ENCODE measurements at regions not wholly inside any gene's neighbourhood (a gene's known extent, or its start where the extent isn't known, plus 50 kb on each side); places are given as distances from the start of the nearest gene placed in this dataset.

DNA sequence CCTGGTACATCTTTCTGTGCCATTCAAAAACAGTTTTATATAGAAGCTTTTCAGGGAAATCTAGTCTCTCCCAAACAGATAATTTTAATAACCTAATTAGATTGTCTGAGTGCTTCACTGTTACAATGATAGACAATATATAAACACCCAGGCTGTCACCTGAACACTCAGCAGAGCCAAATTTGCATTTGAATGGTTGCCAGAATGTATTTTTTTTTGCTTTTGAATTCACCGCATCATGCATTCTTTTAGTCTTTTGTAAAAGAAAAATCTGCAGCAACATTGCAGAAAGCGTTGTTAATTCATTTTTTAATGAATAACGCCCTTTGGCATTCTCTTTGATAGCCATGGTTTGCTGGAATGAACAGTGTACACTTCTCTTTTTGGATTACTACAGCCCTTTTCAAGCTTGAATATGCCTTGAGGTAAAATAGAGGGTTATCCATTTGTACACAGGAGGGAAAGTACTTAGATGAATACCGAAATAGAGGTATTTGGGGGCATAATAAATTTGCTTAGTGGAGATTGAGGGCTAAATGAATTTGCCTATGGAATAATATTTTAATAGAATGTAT, 175.0 kb upstream of the EPHA5 start:
- H3K27me3 ChIP-seq (ENCODE audit: control insufficient read depth in 2 of 2, insufficient read depth in 2 of 2, low read length in 2 of 2): no peaks in the 10 kb centered on the region
- no peaks in the 10 kb centered on the region for H4K20me1 ChIP-seq (replicated peaks; ENCODE audit: control insufficient read depth, extremely low read depth, insufficient read depth, low read length)
- no peaks in the 10 kb centered on the region for H3K4me1 ChIP-seq (ENCODE audit: control insufficient read depth, extremely low read depth, insufficient read depth, low read length)
- no peaks in the 10 kb centered on the region for H3K9me3 ChIP-seq (replicated peaks; ENCODE audit: control insufficient read depth, insufficient read depth, low read length)
- no peak overlapping the region for H3K4me2 ChIP-seq (ENCODE audit: insufficient read depth, low read length)
- TF ChIP-seq MYC (IDR thresholded peaks at IDR 0.05; ENCODE audit: low read depth, low read length): no peak
- no peak for TF ChIP-seq JUN (IDR thresholded peaks at IDR 0.05; ENCODE audit: borderline replicate concordance, insufficient read depth, insufficient read length, low read depth)
- TF ChIP-seq, protein P1, sequence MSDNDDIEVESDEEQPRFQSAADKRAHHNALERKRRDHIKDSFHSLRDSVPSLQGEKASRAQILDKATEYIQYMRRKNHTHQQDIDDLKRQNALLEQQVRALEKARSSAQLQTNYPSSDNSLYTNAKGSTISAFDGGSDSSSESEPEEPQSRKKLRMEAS (IDR thresholded peaks at IDR 0.05; ENCODE audit: insufficient read depth, insufficient read length): no peak
- TF ChIP-seq GATA2 (IDR thresholded peaks at IDR 0.05; ENCODE audit: insufficient read depth, insufficient read length, low read depth, low read length): no peak
- no peak for TF ChIP-seq CTCF (IDR thresholded peaks at IDR 0.05; ENCODE audit: extremely low read depth in 1 of 2, insufficient read depth in 1 of 2, low read depth in 1 of 2, low read length in 2 of 2)
- no peak for TF ChIP-seq FOS (IDR thresholded peaks at IDR 0.05; ENCODE audit: borderline replicate concordance, insufficient read depth, low read length)
- no peak for TF ChIP-seq POLR2A (IDR thresholded peaks at IDR 0.05; ENCODE audit: low read depth, low read length)
- TF ChIP-seq POLR2AphosphoS5 (IDR thresholded peaks at IDR 0.05; ENCODE audit: insufficient read depth, low read depth, low read length): no peak
- no peak for TF ChIP-seq EZH2 (IDR thresholded peaks at IDR 0.05; ENCODE audit: borderline replicate concordance, low read depth, low read length, severe bottlenecking)
- ChIA-PET POLR2A (no interaction called here), CTCF (no interaction called here)
- dilution Hi-C loops (cut with MboI; ENCODE audit: extremely low pct_ligation_motif_present, low sequenced_read_pairs) (no loop called here), intact Hi-C loops (cut with micrococcal nuclease) (no loop called here)
- H3K4me3 ChIP-seq (replicated peaks in 1 of 3; ENCODE audit: insufficient read depth in 1 of 3, low read depth in 1 of 3, low read length in 3 of 3): no peak overlapping the region
- no peaks in the 10 kb centered on the region for H3K79me2 ChIP-seq (ENCODE audit: control insufficient read depth, insufficient read depth, low read length)
- H2AFZ ChIP-seq (ENCODE audit: low read depth, low read length): no peak overlapping the region
- no peak overlapping the region for H3K9ac ChIP-seq (replicated peaks; ENCODE audit: extremely low read depth, insufficient read depth, low read length)
- no peaks in the 10 kb centered on the region for H3K9me1 ChIP-seq (replicated peaks; ENCODE audit: control insufficient read depth, extremely low read depth, insufficient read depth, low read length)
- BruUV-seq (replicated peaks): no TSS peak
- DNase-seq (ENCODE audit: low read depth, low spot score) (no peak), FAIRE-seq (no peak)
- no peak overlapping the region for H3K27ac ChIP-seq (ENCODE audit: insufficient read depth, low read depth, low read length)
- H3K36me3 ChIP-seq (ENCODE audit: control insufficient read depth in 2 of 2, extremely low read depth in 1 of 2, insufficient read depth in 2 of 2, low read length in 2 of 2): no peaks in the 10 kb centered on the region

Data from endothelial cell of umbilical vein (primary cell).